WI38 (cell line): ENCODE measurements at regions not wholly inside any gene's neighbourhood (a gene's known extent, or its start where the extent isn't known, plus 50 kb on each side); places are given as distances from the start of the nearest gene placed in this dataset.
"Not testable (repeated sequence)": the region's sequence is repeated elsewhere in the genome, so short reads cannot be mapped to it uniquely, and the experiment has no call there.

Source experiments
- H3K4me3 ChIP-seq: 2 replicates; pipeline ENCODE4 v1.5.1; 2011; ENCODE audit warnings: low read depth, mild to moderate bottlenecking, control low read depth, low read length
- TF ChIP-seq, protein P1 (sequence below): IDR thresholded peaks from 2 replicates; pipeline ENCODE4 v1.5.1; 2012; ENCODE audit warnings: low read depth, mild to moderate bottlenecking, control low read depth, low read length

DNA sequence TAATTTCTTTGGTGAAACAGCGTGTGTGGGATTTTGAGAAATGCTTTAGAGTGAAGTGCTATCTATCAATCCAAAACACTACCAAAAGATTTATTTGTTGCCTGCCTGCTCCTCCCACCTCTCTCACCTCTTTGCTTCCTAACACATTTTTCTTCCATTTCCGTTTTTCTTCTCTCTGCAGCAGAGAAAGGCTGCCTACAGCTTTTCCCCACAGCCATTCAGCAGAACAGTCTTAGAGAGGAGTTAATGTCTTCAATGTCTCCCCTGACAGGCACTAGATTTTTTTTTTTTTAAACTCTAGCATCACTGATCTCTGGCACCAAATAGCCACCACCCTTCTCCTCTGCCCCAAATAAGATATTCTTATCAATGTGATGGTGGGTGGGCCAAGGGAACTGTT lies 327.8 kb upstream of the MAN1A1 start:
- H3K4me3 ChIP-seq, result no peak overlapping the region

DNA sequence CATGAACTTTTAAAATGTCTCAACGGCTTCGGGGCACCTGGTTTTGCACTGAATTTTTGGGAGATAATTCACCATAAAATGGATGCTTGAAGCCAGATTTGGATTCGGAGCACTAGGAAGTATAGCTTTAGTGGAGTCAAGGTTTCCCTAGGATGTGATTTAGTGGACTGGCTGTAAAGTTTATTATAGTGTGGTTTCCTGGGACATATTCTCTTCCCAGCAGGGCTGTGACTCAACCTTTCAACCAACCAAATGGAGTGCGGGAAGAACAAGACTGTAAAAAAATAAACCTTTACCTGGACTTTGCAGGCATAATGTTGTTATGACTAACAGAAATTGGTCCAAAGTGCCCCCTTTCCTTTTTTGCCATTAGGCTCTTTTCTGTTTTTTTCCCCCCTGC lies 327.4 kb upstream of the MAN1A1 start:
- TF ChIP-seq, protein P1, sequence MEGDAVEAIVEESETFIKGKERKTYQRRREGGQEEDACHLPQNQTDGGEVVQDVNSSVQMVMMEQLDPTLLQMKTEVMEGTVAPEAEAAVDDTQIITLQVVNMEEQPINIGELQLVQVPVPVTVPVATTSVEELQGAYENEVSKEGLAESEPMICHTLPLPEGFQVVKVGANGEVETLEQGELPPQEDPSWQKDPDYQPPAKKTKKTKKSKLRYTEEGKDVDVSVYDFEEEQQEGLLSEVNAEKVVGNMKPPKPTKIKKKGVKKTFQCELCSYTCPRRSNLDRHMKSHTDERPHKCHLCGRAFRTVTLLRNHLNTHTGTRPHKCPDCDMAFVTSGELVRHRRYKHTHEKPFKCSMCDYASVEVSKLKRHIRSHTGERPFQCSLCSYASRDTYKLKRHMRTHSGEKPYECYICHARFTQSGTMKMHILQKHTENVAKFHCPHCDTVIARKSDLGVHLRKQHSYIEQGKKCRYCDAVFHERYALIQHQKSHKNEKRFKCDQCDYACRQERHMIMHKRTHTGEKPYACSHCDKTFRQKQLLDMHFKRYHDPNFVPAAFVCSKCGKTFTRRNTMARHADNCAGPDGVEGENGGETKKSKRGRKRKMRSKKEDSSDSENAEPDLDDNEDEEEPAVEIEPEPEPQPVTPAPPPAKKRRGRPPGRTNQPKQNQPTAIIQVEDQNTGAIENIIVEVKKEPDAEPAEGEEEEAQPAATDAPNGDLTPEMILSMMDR, result no peak
- no peak overlapping the region for H3K4me3 ChIP-seq

More for the DNA sequence above, 327.8 kb upstream of the MAN1A1 start:
- TF ChIP-seq, protein P1, result no peak

DNA sequence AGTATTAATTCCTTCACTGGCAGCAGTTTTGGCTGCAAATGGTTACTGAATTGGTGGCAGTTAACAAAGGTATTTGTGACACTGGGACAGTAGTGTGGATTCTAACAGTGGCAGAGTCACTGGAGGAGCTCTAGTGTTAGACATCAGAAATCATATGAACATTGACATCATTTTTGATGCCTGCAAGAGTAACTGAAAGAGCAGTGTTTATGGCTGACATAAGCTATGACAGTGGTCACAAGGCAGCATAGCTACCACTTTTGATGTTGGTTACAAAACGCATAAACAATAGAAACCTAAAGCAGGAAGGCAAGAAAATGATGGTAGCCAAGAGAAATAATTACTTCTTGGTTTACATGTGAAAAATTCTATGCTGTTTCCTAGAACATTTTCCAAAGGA lies 326.7 kb upstream of the MAN1A1 start:
- H3K4me3 ChIP-seq, result no peak overlapping the region
- TF ChIP-seq, protein P1, result no peak

DNA sequence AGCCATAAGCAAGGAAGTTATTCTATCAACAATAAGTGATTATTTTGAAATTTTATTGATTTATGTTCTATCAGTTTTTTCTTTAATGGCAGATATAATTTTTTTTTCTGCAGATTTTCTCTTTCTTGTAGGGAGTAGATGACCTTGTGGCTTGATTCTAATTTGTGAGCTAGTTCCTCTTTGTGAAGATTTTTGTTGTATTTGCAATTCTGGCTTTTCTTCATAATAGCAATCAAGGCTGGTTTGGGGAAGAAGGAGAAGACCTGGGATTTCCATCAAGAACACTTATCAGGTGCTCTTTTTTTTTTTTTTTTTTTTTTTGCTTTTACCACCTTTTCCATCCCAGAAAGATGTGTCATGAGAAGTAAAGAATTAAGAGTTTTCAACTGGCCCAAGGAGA lies 324.2 kb upstream of the MAN1A1 start:
- H3K4me3 ChIP-seq, result no peak overlapping the region
- TF ChIP-seq, protein P1, result no peak

DNA sequence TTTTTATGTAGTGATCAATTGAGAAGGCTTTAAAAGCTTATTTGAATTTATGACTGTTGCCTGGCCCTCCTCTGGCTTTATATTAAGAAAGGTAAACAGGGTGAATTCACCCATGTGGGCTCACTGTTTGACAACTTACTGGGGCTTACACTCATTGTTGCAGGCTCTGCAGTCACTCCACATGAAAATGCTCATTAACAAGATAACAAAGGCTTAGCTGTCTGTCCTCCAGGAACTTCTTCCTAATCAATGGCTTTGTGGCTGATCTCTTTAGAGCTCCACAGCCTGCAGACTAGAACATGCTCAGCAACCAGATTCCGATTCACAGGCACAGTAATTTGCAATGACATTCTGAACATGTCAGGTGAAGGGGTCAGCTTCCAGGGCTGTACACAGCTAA lies 323.2 kb upstream of the MAN1A1 start:
- TF ChIP-seq, protein P1, result no peak

DNA sequence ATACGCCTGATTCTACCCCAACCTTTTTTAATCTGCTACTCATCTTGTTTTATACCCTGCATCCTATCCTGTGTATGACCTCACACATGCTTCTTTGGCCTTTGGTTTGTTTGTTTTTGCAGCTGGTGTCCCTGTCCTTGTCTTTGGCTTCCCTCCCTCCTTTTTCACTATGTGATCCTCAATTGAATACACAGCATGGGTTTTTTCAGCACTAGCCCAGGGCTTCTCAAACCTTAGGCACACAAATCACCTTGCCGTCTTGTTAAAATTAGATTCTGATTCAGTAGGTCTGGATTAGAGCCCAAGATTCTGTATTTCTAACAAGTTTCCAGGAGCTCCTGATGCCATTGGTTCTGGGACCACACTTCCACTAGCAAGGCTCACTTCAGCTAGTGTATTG lies 321.5 kb upstream of the MAN1A1 start:
- H3K4me3 ChIP-seq, result no peak overlapping the region
- TF ChIP-seq, protein P1, result no peak

More for the DNA sequence above, 323.2 kb upstream of the MAN1A1 start:
- H3K4me3 ChIP-seq, result no peak overlapping the region

DNA sequence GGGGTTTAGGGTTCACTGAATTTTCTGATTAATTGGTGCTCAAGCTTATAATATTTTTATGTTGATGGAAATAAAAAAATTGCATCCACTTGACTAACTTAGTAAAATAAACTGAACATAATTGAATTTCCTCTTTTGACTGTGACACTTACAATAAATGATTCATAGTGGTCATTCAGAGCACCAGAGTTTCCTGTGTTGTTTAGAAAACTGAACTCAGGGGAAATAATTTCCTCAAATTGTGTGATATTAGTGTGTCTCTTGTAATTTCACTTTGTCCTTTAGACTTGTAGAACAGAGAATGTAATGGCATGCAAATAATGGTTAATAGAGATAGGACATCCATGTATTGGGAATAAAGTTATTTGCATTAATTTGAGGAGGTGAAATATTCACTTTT lies 319.7 kb upstream of the MAN1A1 start:
- TF ChIP-seq, protein P1, result no peak
- H3K4me3 ChIP-seq, result no peak overlapping the region

DNA sequence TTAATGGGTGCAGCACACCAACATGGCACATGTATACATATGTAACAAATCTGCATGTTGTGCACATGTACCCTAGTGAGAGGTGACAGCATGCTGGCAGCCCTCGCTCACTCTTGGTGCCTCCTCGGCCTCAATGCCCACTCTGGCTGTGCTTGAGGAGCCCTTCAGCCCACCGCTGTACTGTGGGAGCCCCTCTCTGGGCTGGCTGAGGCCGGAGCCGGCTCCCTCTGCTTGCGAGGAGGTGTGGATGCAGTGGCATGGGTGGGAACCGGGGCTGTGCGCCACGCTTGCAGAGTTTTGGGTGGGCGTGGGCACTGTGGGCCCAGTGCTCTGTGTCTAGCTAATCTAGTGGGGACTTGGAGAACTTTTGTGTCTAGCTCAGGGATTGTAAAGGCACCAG lies 315.9 kb upstream of the MAN1A1 start:
- H3K4me3 ChIP-seq, result not testable (repeated sequence)
